RPMI7951 (cell line): ENCODE measurements at regions not wholly inside any gene's neighbourhood (a gene's known extent, or its start where the extent isn't known, plus 50 kb on each side); places are given as distances from the start of the nearest gene placed in this dataset.
"Not testable (repeated sequence)": the region's sequence is repeated elsewhere in the genome, so short reads cannot be mapped to it uniquely, and the experiment has no call there.

Source experiments
- DNase-seq: peaks from one replicate; pipeline ENCODE4 v3.0.0-alpha.2; 2012; ENCODE audit warnings: low read depth

DNA sequence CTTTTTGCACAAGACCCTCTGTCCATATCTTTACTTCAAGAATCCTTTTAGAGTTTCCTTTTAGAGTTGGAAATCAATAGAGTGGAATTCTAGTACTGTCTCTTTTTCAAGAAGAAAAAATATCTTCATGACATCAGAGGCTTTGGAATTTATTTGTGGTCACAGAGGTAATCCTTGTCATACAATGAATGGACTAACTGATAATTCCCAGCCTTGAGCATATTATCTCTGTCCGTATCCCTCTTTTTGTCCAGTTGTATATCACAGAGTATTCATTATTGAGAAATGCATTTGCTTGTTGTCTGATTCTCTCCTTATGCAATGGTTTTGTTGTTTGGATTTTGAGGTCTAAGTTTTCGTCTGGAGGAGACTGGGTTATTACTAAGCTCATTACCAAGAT is 82.0 kb upstream of the HAPLN1 start:
- DNase-seq, result no peak

DNA sequence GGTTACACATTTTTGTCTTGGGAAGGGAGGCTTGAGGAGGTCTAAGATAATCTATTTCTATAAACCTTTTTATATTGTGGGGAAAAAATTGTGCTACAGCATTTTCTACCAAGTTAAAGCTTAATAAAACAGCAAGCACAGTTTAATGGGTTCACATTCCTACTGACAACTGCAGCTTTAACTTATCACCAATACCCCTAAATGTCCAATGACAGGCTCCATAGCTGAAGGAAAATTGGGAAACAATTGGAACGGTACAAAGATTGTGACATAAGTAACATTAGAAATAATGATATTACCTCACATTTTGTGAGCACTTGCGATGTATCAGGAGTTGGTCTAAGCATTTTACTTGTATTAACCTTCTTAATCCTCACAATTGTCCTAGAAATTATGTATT is 79.5 kb upstream of the HAPLN1 start:
- DNase-seq, result no peak

DNA sequence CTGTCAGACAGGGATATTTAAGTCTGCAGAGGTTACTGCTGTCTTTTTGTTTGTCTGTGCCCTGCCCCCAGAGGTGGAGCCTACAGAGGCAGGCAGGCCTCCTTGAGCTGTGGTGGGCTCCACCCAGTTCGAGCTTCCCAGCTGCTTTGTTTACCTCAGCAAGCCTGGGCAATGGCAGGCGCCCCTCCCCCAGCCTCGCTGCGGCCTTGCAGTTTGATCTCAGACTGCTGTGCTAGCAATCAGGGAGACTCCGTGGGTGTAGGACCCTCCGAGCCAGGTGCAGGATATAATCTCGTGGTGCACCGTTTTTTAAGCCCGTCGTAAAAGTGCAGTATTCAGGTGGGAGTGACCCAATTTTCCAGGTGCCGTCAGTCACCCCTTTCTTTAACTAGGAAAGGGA is 78.4 kb upstream of the HAPLN1 start:
- DNase-seq, result not testable (repeated sequence)

DNA sequence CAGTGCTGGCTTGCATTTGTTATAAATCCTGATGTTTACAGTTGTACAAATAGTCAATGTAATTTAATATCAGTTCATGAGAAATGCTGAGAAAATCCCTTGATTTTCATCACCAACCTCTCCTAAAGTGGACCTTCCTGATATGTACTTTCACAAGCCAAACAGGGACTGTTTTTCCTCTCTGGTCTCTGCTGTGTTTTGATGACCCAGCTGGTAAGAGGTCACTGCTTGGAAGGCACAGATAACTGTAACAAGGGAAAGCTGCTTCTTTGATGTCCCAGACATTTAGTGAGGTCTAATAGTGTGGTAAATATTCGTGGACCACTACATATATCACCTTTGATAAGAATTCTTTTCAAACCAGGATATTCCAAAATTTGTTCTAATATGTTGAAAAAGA is 68.7 kb upstream of the HAPLN1 start:
- no peak for DNase-seq

DNA sequence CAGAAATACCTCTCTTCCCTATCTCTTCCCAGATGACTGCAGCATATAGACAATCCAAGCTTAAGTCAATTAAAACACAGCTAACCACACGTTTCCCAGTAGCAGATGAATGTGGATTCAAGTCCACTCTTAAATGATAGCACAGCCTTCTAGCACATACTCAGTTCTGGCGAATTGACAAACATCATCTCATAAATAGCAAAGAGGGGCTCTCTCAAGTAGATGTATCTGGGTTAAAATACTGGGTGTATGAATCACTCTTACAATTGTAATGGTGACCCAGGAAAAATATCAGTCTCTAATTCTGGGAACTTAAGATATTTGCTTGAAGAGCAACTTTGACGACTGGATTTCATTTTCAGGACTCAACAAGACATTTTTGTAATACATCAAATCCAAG is 67.0 kb upstream of the HAPLN1 start:
- DNase-seq, result no peak

DNA sequence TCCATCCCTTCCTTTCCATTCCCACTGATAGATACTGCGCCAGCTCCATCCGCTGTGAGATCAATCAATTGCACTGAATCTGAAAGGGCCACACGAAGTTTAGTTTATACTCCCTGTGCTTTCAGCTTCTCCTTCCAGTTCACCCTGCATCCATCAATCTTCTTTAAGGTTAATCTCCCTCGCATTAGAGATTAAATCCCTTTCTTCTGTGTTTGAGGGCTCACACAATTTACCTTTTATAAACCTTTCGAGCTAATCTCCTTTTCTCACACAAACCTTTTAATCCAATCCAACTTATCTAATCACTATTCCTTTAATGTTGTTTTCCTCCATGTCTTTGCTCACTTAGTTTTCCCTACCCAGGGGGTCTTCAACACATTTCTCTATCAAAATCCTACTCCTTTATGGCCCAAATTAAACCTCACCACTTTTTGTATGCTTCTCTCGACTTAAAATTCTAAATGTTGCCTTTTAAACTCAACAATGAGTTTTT is 64.6 kb upstream of the HAPLN1 start:
- DNase-seq, result no peak

DNA sequence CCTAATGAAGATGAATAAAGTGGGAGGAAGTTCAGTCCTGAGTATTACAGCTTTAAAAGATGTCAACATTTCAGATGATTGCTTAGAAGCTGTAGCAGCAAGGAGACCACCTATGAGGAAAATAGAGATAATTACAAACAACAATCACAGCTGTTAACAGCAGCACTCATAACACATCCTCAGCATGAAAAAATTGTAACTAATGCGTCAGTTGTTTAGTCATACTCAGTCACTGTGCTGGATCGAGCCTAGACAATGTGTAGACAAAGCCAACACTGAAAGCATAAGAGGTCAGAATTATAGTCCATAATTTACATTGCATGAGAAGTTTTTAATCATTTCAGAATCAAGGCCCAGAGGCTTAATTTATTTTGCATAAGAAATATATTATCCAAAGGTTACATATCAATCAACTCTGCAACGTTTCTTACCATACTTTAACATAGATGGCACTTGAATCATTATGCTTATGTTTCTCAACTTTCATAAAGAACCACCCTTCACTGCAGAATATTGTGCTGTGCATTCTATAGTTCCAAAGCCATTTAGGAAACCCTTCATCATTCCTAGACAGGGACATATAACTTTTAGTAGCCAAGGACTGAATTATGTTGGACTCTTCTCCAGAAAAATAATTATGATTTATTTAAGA is 60.2 kb upstream of the HAPLN1 start:
- DNase-seq, result no peak

DNA sequence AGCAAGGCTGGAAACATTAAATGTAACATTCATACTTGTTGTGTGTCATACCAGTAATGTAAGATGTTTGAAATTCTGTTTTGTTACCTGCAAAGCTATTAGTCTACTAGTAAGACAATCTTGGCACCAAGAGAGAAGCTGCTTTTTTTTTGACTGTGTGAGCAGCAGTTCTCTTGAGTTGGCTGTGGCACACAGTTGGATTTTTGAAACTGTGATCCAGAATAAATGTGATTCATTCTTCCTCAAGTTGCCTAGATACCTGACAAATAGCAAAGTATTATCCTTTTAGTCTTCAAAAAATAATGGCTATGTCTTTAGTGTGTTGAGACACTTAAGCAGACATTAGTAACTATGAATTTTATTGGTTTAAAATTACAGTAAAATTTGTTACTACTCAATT is 57.2 kb upstream of the HAPLN1 start:
- DNase-seq, result no peak

DNA sequence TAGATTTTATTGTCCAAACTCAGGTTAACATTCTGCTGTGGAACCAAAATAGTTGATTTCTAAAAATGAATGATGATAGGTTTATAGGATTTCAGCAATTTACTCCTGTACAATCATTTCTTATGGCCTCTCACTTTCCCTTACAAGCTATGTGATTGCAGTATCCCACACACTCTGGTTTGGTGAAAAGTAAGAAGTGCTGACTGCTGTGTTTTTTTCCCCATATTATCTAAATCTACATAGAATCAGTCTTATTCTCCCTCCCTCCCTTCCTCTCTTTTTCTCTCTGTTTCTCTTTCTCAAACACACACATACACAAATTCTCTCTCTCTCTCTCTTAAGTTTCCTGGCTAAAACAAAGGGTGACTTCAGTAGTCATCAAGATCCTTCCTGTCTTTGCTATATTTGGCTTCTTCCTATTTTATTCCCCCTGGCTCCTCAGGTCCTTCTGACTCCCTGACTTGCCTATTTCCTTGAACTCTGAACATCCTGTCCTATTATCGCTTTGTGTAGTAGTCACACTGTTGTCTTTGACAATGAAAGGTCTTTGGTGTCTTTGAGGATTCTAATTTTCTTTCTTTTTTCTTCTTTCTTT is 55.9 kb upstream of the HAPLN1 start:
- no peak for DNase-seq
